Thyroid gland (tissue), 4 donors: ENCODE measurements at regions not wholly inside any gene's neighbourhood (a gene's known extent, or its start where the extent isn't known, plus 50 kb on each side); places are given as distances from the start of the nearest gene placed in this dataset.

Experiments used
- CTCF ChIP-seq, 6 experiments: fragments of 200-600 bp in 3 of 6; fragments of 450-650 bp in 3 of 6; sonication (generic) in 3 of 6; IDR thresholded peaks; one replicate each; pipeline ENCODE4 v1.5.1; 2016 to 2019; ENCODE audit warnings: antibody characterized with exemption in 6 of 6, mild to moderate bottlenecking in 2 of 6, inconsistent platforms in 1 of 6, moderate library complexity in 1 of 6
- POLR2A ChIP-seq, 2 donors: fragments of 450-650 bp; IDR thresholded peaks; one replicate each; pipeline ENCODE4 v1.6.1; 2017; ENCODE audit warnings: antibody characterized with exemption in 2 of 2, mild to moderate bottlenecking in 2 of 2, moderate library complexity in 1 of 2

- no peak for TF ChIP-seq CTCF (IDR thresholded peaks at IDR 0.05)
- TF ChIP-seq POLR2A (IDR thresholded peaks at IDR 0.05) = no peak
Observed at GRCh38 chrX:107360788-107361360, 88.6 kb upstream of the FRMPD3 start.
